GM19395 (cell line): ENCODE measurements at regions not wholly inside any gene's neighbourhood (a gene's known extent, or its start where the extent isn't known, plus 50 kb on each side); places are given as distances from the start of the nearest gene placed in this dataset.

Experiments
- ATAC-seq: cut with Tn5 transposase; IDR thresholded peaks from one replicate; pipeline ENCODE4 v1.9.1; 2021; ENCODE audit warnings: mild to moderate bottlenecking, moderate library complexity; ENCODE audit not compliant: unreplicated experiment

- ATAC-seq, result no peak
Measured at GRCh38 chrX:97763981-97764380, 880.3 kb downstream of the RPA4 start.

- no peak for ATAC-seq
Measured at GRCh38 chrX:97766501-97767095, 882.9 kb downstream of the RPA4 start.

- no peak for ATAC-seq
Measured at GRCh38 chrX:97787311-97787710, 903.6 kb downstream of the RPA4 start.

GRCh38 chrX:97787849-97788248 lies 904.1 kb downstream of the RPA4 start:
- peak; percentile 75 for ATAC-seq

GRCh38 chrX:97790850-97791249 lies 907.1 kb downstream of the RPA4 start:
- ATAC-seq, result peak; percentile 55

- ATAC-seq, result no peak
Measured at GRCh38 chrX:97797076-97797475, 913.4 kb downstream of the RPA4 start.

- no peak for ATAC-seq
Measured at GRCh38 chrX:97806238-97806637, 922.5 kb downstream of the RPA4 start.

GRCh38 chrX:97806946-97807345 lies 923.2 kb downstream of the RPA4 start:
- ATAC-seq, result no peak

GRCh38 chrX:97820170-97820569 lies 936.5 kb downstream of the RPA4 start:
- ATAC-seq, result no peak

GRCh38 chrX:97828471-97828870 lies 944.8 kb downstream of the RPA4 start:
- no peak for ATAC-seq

- ATAC-seq, result no peak
Measured at GRCh38 chrX:97835969-97836368, 952.3 kb downstream of the RPA4 start.

GRCh38 chrX:97841544-97842179 lies 958.0 kb downstream of the RPA4 start:
- no peak for ATAC-seq

GRCh38 chrX:97842468-97843199 lies 958.9 kb downstream of the RPA4 start:
- no peak for ATAC-seq

GRCh38 chrX:97843200-97843811 lies 959.6 kb downstream of the RPA4 start:
- no peak for ATAC-seq

- no peak for ATAC-seq
Measured at GRCh38 chrX:97844161-97844560, 960.5 kb downstream of the RPA4 start.

- no peak for ATAC-seq
Measured at GRCh38 chrX:97844943-97845342, 961.2 kb downstream of the RPA4 start.

- ATAC-seq, result no peak
Measured at GRCh38 chrX:97845451-97845850, 961.7 kb downstream of the RPA4 start.

- ATAC-seq, result no peak
Measured at GRCh38 chrX:97846228-97846627, 962.5 kb downstream of the RPA4 start.

- ATAC-seq, result no peak
Measured at GRCh38 chrX:97846718-97847237, 963.1 kb downstream of the RPA4 start.

GRCh38 chrX:97847885-97848679 lies 964.4 kb downstream of the RPA4 start:
- ATAC-seq, result no peak

- no peak for ATAC-seq
Measured at GRCh38 chrX:97849951-97850350, 966.2 kb downstream of the RPA4 start.
